ENCODE measurements at regions not wholly inside any gene's neighbourhood (a gene's known extent, or its start where the extent isn't known, plus 50 kb on each side); places are given as distances from the start of the nearest gene placed in this dataset.

DNA sequence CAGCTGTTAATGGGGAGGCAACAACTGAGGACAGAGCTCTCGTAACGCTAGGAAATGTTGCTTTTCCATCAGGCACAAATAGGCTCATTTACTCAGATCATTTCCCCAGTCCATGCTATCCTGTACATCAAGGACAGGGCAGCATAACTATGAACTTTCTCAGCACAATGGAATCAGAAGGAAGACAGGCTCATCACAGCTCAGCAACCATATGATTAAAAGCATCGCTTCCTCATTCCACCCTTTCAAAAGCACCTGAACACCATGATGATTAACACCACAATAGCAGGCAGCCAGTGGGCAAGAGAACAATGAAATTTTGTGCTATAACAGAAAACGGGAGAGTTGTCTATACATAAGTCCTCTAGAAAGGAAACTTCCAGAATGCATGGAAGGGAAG is 297.8 kb downstream of the ZNF674 start:
- no peak for TF ChIP-seq POLR2A (IDR thresholded peaks at IDR 0.05)
- TF ChIP-seq, protein P1, sequence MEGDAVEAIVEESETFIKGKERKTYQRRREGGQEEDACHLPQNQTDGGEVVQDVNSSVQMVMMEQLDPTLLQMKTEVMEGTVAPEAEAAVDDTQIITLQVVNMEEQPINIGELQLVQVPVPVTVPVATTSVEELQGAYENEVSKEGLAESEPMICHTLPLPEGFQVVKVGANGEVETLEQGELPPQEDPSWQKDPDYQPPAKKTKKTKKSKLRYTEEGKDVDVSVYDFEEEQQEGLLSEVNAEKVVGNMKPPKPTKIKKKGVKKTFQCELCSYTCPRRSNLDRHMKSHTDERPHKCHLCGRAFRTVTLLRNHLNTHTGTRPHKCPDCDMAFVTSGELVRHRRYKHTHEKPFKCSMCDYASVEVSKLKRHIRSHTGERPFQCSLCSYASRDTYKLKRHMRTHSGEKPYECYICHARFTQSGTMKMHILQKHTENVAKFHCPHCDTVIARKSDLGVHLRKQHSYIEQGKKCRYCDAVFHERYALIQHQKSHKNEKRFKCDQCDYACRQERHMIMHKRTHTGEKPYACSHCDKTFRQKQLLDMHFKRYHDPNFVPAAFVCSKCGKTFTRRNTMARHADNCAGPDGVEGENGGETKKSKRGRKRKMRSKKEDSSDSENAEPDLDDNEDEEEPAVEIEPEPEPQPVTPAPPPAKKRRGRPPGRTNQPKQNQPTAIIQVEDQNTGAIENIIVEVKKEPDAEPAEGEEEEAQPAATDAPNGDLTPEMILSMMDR (IDR thresholded peaks at IDR 0.05) = no peak

Measured in thyroid gland (tissue), 4 donors.